Kidney (tissue), 13 donors: ENCODE measurements at regions not wholly inside any gene's neighbourhood (a gene's known extent, or its start where the extent isn't known, plus 50 kb on each side); places are given as distances from the start of the nearest gene placed in this dataset.

ENCODE experiments used
- DNase-seq, 5 donors: peaks; one replicate each; pipeline ENCODE4 v3.0.0-alpha.2; 2013 to 2020
- FAIRE-seq: peaks from 2 replicates; lab custom pipeline; 2012; peaks lifted over from hg19 to GRCh38; lab: Jason Lieb, UNC
- H3K27ac ChIP-seq, 2 donors: one replicate each; pipeline ENCODE4 v1.7.0; 2013; ENCODE audit warnings: low read depth in 2 of 2, low read length in 2 of 2, inconsistent platforms in 1 of 2
- H3K27me3 ChIP-seq: one replicate; pipeline ENCODE4 v1.7.1; 2013; ENCODE audit warnings: low read length, inconsistent platforms; ENCODE audit not compliant: control insufficient read depth, insufficient read depth
- H3K36me3 ChIP-seq, 3 donors: one replicate each; pipeline versions ENCODE4 v1.7.0 to v1.7.1; 2013; ENCODE audit warnings: low read length in 3 of 3, control low read depth in 1 of 3, inconsistent platforms in 1 of 3; ENCODE audit not compliant: insufficient read depth in 3 of 3, control insufficient read depth in 2 of 3
- H3K4me1 ChIP-seq, 3 donors: one replicate each; pipeline versions ENCODE4 v1.7.0 to v1.7.1; 2013; ENCODE audit warnings: low read length in 3 of 3, inconsistent platforms in 1 of 3, low read depth in 1 of 3; ENCODE audit not compliant: control insufficient read depth in 2 of 3, insufficient read depth in 2 of 3
- H3K4me3 ChIP-seq, 3 donors: one replicate each; pipeline versions ENCODE4 v1.7.0 to v1.8.1; 2013; ENCODE audit warnings: low read length in 3 of 3, control low read depth in 1 of 3, inconsistent platforms in 1 of 3
- H3K9ac ChIP-seq, 3 donors: one replicate each; pipeline versions ENCODE4 v1.7.0 to v1.7.1; 2013; ENCODE audit warnings: low read length in 3 of 3, control low read depth in 1 of 3, inconsistent platforms in 1 of 3
- H3K9me3 ChIP-seq, 3 donors: one replicate each; pipeline versions ENCODE4 v1.7.0 to v1.7.1; 2013; ENCODE audit warnings: low read length in 3 of 3, control low read depth in 1 of 3, inconsistent platforms in 1 of 3; ENCODE audit not compliant: control insufficient read depth in 2 of 3, insufficient read depth in 1 of 3
- intact Hi-C: fragments of 100-400 bp; cut with DNase I; formaldehyde crosslinking; loops from one replicate; pipeline ENCODE4 v1.11.1; 2022
- TF ChIP-seq, protein P1 (sequence below): IDR thresholded peaks from 3 replicates; pipeline ENCODE4 v1.5.1; 2012; ENCODE audit warnings: mild to moderate bottlenecking, moderate library complexity, borderline replicate concordance; ENCODE audit not compliant: insufficient read depth; ENCODE audit errors: extremely low read depth
- donor health status: control.
- donor health status: control.
- donor health status: control.
- donor health status: control.
- donor health status: control.
- donor health status: DM: yes; HTN: yes; CAD: no.
- donor health status: Normal renal cell carcinoma (clear cell type).

DNA sequence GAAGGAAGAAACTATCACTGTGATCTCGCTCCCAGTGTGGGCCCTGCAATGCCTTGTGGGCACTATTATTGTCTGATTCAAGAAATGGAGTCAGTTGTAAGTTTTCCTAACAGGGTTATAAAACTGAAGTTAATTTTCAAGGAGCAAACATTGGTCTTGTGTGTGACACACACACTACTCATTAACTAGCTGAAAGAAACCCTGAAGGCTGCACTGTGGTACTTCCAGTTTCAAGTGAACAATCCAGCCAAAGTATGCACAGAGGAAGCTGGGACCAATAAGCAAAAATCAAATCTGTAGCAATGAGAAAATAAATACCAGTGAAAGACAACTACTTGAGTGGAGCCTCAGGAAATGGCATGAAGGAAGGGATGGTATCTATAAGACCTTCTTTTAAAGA lies 506.6 kb upstream of the POT1 start:
- Histone ChIP-seq H3K36me3 (no peaks in the 10 kb centered on the region), H3K4me1 (no peaks in the 10 kb centered on the region), H3K9ac (no peak overlapping the region), H3K9me3 (no peaks in the 10 kb centered on the region), H3K4me3 (no peak overlapping the region), H3K27me3 (no peaks in the 10 kb centered on the region), H3K27ac (no peak overlapping the region)
- intact Hi-C loops: no loop called here
- peak in 1 of 5 donors; percentile 28 for DNase-seq
- TF ChIP-seq, protein P1, sequence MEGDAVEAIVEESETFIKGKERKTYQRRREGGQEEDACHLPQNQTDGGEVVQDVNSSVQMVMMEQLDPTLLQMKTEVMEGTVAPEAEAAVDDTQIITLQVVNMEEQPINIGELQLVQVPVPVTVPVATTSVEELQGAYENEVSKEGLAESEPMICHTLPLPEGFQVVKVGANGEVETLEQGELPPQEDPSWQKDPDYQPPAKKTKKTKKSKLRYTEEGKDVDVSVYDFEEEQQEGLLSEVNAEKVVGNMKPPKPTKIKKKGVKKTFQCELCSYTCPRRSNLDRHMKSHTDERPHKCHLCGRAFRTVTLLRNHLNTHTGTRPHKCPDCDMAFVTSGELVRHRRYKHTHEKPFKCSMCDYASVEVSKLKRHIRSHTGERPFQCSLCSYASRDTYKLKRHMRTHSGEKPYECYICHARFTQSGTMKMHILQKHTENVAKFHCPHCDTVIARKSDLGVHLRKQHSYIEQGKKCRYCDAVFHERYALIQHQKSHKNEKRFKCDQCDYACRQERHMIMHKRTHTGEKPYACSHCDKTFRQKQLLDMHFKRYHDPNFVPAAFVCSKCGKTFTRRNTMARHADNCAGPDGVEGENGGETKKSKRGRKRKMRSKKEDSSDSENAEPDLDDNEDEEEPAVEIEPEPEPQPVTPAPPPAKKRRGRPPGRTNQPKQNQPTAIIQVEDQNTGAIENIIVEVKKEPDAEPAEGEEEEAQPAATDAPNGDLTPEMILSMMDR: no peak
- no peak for FAIRE-seq

DNA sequence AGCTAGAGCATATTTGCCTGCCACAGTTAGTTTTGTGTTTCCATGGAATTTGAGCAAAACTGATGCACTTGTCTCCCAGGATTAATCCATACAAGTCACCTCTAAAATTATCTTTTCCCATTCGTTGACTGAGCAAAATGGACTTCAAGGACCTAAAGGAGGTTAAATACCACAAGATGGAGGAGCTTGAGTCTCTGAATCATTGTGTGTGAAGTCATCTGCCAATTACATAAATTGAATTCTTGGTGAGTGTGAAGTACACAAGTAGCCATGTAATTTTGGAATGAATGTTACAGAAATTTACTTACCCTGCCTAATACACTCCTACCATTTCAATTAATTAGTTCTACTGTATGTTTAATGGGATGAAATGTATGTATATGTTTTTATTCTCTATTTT lies 501.7 kb upstream of the POT1 start:
- no peak overlapping the region for H3K27ac ChIP-seq
- FAIRE-seq: no peak
- TF ChIP-seq, protein P1: no peak
- H3K4me1 ChIP-seq: no peaks in the 10 kb centered on the region
- H3K9me3 ChIP-seq: no peaks in the 10 kb centered on the region
- H3K27me3 ChIP-seq: no peaks in the 10 kb centered on the region
- DNase-seq: no peak
- no peak overlapping the region for H3K4me3 ChIP-seq
- intact Hi-C loops: no loop called here
- no peaks in the 10 kb centered on the region for H3K36me3 ChIP-seq
- H3K9ac ChIP-seq: no peak overlapping the region

DNA sequence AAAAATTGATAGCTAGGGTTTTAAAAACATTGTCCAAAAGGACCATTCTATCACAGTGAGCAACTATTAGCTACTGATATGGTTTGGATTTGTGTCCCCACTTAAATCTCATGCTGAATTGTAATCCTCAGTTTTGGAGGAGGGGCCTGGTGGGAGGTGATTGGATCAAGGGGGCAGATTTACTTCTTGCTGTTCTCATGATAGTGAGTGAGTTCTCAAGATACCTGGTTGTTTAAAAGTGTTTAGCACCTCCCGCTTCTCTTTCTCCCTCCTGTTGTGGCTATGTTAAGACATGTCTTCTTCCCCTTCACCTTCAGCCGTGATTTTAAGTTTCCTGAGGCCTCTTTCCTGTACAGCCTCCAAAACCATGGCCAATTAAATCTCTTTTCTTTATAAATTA lies 500.4 kb upstream of the POT1 start:
- intact Hi-C loops: no loop called here
- no peaks in the 10 kb centered on the region for H3K9me3 ChIP-seq
- FAIRE-seq: no peak
- TF ChIP-seq, protein P1: no peak
- H3K9ac ChIP-seq: no peak overlapping the region
- H3K27ac ChIP-seq: no peak overlapping the region
- no peaks in the 10 kb centered on the region for H3K27me3 ChIP-seq
- DNase-seq: no peak
- H3K4me1 ChIP-seq: no peaks in the 10 kb centered on the region
- no peaks in the 10 kb centered on the region for H3K36me3 ChIP-seq
- H3K4me3 ChIP-seq: no peak overlapping the region

DNA sequence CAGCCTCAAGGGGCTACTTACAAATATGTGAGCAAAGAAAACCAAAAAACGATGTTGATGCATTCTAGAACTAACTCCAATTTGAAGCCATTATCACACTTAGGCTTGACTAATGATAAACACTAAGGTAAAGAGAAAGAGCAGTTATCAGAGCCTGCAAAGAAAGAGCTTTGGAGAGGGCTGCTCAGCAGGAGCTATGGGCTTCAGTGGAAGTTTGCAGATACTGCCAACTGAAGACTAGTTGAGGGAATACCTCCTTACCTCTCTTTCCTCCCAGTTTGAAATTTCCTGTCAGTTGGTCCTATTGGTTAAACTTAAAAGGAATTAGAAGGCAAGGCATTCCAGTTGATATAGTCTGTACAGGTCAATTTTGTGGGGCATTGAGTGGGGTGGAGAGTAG lies 498.1 kb upstream of the POT1 start:
- H3K36me3 ChIP-seq: no peaks in the 10 kb centered on the region
- FAIRE-seq (no peak), DNase-seq (no peak)
- no peaks in the 10 kb centered on the region for H3K9me3 ChIP-seq
- no peak overlapping the region for H3K9ac ChIP-seq
- H3K4me3 ChIP-seq: no peak overlapping the region
- no peak overlapping the region for H3K27ac ChIP-seq
- intact Hi-C loops: no loop called here
- no peaks in the 10 kb centered on the region for H3K4me1 ChIP-seq
- TF ChIP-seq, protein P1: no peak
- no peaks in the 10 kb centered on the region for H3K27me3 ChIP-seq
